ENCODE measurements at regions not wholly inside any gene's neighbourhood (a gene's known extent, or its start where the extent isn't known, plus 50 kb on each side); places are given as distances from the start of the nearest gene placed in this dataset.

DNA sequence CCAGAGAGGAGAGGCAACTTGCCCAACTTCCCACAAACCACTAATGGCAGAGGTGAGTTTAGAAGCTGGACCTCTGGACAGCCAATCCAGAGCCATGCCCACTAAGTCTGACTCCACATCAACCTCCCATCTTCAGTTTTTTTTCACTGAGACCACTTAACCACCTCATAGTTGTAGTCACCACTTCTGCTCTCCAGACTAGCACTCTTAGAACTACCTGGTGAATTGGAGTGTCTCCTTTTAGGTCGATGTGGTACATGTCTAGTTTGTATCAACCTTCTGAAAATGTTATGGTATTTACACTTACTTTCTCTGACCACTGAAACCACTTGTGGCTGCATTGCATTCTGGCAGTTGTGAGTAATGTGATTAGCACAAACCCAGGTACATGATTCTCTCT is 743.6 kb upstream of the FANCL start:
- peak; percentile 4 for DNase-seq (ENCODE audit: low read depth, low spot score)
- Histone ChIP-seq H3K9me3 (replicated peaks; ENCODE audit: control insufficient read depth, insufficient read depth, low read length) (no peaks in the 10 kb centered on the region), H3K79me2 (ENCODE audit: control insufficient read depth, insufficient read depth, low read length) (no peaks in the 10 kb centered on the region), H3K27me3 (replicated peaks in 1 of 2; ENCODE audit: control insufficient read depth in 2 of 2, insufficient read depth in 2 of 2, low read length in 1 of 2) (no peaks in the 10 kb centered on the region), H3K27ac (ENCODE audit: control insufficient read depth, insufficient read depth) (no peak overlapping the region), H3K36me3 (ENCODE audit: control insufficient read depth in 2 of 2, insufficient read depth in 2 of 2, low read length in 1 of 2) (no peaks in the 10 kb centered on the region), H3K4me2 (ENCODE audit: control insufficient read depth, insufficient read depth) (no peak overlapping the region), H3K4me3 (no peak overlapping the region), H3K9ac (ENCODE audit: control insufficient read depth, insufficient read depth, low read length) (no peak overlapping the region), H3K4me1 (ENCODE audit: control insufficient read depth, insufficient read depth, low read length) (no peaks in the 10 kb centered on the region), H4K20me1 (ENCODE audit: control insufficient read depth, insufficient read depth) (no peaks in the 10 kb centered on the region), H2AFZ (ENCODE audit: control insufficient read depth, low read depth, low read length) (no peak overlapping the region)
- peak; percentile 38 for ATAC-seq
- in situ Hi-C loops (cut with MboI) (no loop called here), intact Hi-C loops (cut with micrococcal nuclease; ENCODE audit: unreplicated experiment) (no loop called here)
- FAIRE-seq, result no peak
- ChIA-PET POLR2A (no interaction called here), CTCF (no interaction called here), SMC1A (ENCODE audit: uncharacterized antibody, unreplicated experiment) (no interaction called here), RAD21 (ENCODE audit: unreplicated experiment) (no interaction called here)
- TF ChIP-seq RUNX3 (IDR thresholded peaks at IDR 0.05; ENCODE audit: low read length) (peak; percentile 61), YBX1 (IDR thresholded peaks at IDR 0.05) (no peak), BMI1 (IDR thresholded peaks at IDR 0.05; ENCODE audit: borderline replicate concordance) (no peak)
- TF ChIP-seq, protein P1, sequence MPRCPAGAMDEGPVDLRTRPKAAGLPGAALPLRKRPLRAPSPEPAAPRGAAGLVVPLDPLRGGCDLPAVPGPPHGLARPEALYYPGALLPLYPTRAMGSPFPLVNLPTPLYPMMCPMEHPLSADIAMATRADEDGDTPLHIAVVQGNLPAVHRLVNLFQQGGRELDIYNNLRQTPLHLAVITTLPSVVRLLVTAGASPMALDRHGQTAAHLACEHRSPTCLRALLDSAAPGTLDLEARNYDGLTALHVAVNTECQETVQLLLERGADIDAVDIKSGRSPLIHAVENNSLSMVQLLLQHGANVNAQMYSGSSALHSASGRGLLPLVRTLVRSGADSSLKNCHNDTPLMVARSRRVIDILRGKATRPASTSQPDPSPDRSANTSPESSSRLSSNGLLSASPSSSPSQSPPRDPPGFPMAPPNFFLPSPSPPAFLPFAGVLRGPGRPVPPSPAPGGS (IDR thresholded peaks at IDR 0.05; ENCODE audit: borderline replicate concordance, insufficient read depth, low read depth, low read length, poor library complexity, severe bottlenecking), result no peak
- no TSS peak for BruUV-seq (replicated peaks)
- WGBS (ENCODE audit: insufficient coverage, insufficient replicate concordance, low lambda C conversion rate, missing lambda C conversion rate), result 0% methylated on average over 1 of the region's 1 CpG

DNA sequence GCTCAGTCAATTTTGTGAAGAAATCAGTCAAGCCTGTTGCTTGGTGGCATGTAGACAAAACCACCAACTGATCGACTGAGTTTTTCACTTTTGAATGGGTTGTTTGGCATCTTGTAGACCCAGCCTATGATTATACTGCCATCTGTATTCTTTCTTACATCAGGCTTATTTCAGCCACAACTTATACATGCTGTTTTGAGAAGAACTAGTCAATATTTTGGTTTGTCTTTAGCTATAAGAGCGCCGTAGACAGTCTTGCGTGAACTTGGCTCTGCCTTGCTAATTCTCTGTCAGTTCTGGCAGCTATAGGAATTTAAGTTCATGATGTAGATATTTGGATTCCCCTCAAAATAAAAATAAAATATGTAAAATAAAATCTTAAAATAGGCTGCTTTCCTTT is 742.0 kb upstream of the FANCL start:
- BruUV-seq (replicated peaks), result no TSS peak
- ChIA-PET CTCF (interaction anchor here (0.7 kb wide), 1 partner anchor 43 kb away, joined by 4 read pairs; no protein-coding TSS in a partner anchor), RAD21 (ENCODE audit: unreplicated experiment) (no interaction called here), SMC1A (ENCODE audit: uncharacterized antibody, unreplicated experiment) (interaction anchor here (0.7 kb wide), 1 partner anchor 42 kb away, joined by 3 read pairs; no protein-coding TSS in a partner anchor), POLR2A (no interaction called here)
- Histone ChIP-seq H3K4me2 (ENCODE audit: control insufficient read depth, insufficient read depth) (no peak overlapping the region), H3K27ac (ENCODE audit: control insufficient read depth, insufficient read depth) (no peak overlapping the region), H3K79me2 (ENCODE audit: control insufficient read depth, insufficient read depth, low read length) (no peaks in the 10 kb centered on the region), H3K9me3 (replicated peaks; ENCODE audit: control insufficient read depth, insufficient read depth, low read length) (no peaks in the 10 kb centered on the region), H3K4me3 (no peak overlapping the region), H3K4me1 (ENCODE audit: control insufficient read depth, insufficient read depth, low read length) (no peaks in the 10 kb centered on the region), H3K36me3 (ENCODE audit: control insufficient read depth in 2 of 2, insufficient read depth in 2 of 2, low read length in 1 of 2) (no peaks in the 10 kb centered on the region), H2AFZ (ENCODE audit: control insufficient read depth, low read depth, low read length) (no peak overlapping the region), H4K20me1 (ENCODE audit: control insufficient read depth, insufficient read depth) (no peaks in the 10 kb centered on the region), H3K27me3 (replicated peaks in 1 of 2; ENCODE audit: control insufficient read depth in 2 of 2, insufficient read depth in 2 of 2, low read length in 1 of 2) (no peaks in the 10 kb centered on the region), H3K9ac (ENCODE audit: control insufficient read depth, insufficient read depth, low read length) (no peak overlapping the region)
- no peak for ATAC-seq
- no peak for DNase-seq (ENCODE audit: low read depth, low spot score)
- intact Hi-C loops (cut with micrococcal nuclease; ENCODE audit: unreplicated experiment) (no loop called here), in situ Hi-C loops (cut with MboI) (no loop called here)
- 55% methylated on average over 4 of the region's 4 CpGs for whole genome bisulfite sequencing (ENCODE audit: insufficient coverage, insufficient replicate concordance, low lambda C conversion rate, missing lambda C conversion rate)
- FAIRE-seq, result no peak
- TF ChIP-seq, protein P2, sequence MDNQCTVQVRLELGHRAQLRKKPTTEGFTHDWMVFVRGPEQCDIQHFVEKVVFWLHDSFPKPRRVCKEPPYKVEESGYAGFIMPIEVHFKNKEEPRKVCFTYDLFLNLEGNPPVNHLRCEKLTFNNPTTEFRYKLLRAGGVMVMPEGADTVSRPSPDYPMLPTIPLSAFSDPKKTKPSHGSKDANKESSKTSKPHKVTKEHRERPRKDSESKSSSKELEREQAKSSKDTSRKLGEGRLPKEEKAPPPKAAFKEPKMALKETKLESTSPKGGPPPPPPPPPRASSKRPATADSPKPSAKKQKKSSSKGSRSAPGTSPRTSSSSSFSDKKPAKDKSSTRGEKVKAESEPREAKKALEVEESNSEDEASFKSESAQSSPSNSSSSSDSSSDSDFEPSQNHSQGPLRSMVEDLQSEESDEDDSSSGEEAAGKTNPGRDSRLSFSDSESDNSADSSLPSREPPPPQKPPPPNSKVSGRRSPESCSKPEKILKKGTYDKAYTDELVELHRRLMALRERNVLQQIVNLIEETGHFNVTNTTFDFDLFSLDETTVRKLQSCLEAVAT (IDR thresholded peaks at IDR 0.05), result no peak
- TF ChIP-seq TCF12 (IDR thresholded peaks at IDR 0.05; ENCODE audit: low read depth, low read length) (no peak), SPI1 (IDR thresholded peaks at IDR 0.05; ENCODE audit: borderline replicate concordance, insufficient read depth, low read depth, low read length) (no peak), NBN (IDR thresholded peaks at IDR 0.05) (no peak)
- TF ChIP-seq, protein P3, sequence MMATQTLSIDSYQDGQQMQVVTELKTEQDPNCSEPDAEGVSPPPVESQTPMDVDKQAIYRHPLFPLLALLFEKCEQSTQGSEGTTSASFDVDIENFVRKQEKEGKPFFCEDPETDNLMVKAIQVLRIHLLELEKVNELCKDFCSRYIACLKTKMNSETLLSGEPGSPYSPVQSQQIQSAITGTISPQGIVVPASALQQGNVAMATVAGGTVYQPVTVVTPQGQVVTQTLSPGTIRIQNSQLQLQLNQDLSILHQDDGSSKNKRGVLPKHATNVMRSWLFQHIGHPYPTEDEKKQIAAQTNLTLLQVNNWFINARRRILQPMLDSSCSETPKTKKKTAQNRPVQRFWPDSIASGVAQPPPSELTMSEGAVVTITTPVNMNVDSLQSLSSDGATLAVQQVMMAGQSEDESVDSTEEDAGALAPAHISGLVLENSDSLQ (IDR thresholded peaks at IDR 0.05), result no peak
- TF ChIP-seq, protein P4, sequence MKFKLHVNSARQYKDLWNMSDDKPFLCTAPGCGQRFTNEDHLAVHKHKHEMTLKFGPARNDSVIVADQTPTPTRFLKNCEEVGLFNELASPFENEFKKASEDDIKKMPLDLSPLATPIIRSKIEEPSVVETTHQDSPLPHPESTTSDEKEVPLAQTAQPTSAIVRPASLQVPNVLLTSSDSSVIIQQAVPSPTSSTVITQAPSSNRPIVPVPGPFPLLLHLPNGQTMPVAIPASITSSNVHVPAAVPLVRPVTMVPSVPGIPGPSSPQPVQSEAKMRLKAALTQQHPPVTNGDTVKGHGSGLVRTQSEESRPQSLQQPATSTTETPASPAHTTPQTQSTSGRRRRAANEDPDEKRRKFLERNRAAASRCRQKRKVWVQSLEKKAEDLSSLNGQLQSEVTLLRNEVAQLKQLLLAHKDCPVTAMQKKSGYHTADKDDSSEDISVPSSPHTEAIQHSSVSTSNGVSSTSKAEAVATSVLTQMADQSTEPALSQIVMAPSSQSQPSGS (IDR thresholded peaks at IDR 0.05; ENCODE audit: low read length), result no peak
- TF ChIP-seq, protein P5, sequence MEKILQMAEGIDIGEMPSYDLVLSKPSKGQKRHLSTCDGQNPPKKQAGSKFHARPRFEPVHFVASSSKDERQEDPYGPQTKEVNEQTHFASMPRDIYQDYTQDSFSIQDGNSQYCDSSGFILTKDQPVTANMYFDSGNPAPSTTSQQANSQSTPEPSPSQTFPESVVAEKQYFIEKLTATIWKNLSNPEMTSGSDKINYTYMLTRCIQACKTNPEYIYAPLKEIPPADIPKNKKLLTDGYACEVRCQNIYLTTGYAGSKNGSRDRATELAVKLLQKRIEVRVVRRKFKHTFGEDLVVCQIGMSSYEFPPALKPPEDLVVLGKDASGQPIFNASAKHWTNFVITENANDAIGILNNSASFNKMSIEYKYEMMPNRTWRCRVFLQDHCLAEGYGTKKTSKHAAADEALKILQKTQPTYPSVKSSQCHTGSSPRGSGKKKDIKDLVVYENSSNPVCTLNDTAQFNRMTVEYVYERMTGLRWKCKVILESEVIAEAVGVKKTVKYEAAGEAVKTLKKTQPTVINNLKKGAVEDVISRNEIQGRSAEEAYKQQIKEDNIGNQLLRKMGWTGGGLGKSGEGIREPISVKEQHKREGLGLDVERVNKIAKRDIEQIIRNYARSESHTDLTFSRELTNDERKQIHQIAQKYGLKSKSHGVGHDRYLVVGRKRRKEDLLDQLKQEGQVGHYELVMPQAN (conservative IDR thresholded peaks at IDR 0.05), result no peak

All from GM12878 (cell line).